ENCODE measurements at regions not wholly inside any gene's neighbourhood (a gene's known extent, or its start where the extent isn't known, plus 50 kb on each side); places are given as distances from the start of the nearest gene placed in this dataset.

DNA sequence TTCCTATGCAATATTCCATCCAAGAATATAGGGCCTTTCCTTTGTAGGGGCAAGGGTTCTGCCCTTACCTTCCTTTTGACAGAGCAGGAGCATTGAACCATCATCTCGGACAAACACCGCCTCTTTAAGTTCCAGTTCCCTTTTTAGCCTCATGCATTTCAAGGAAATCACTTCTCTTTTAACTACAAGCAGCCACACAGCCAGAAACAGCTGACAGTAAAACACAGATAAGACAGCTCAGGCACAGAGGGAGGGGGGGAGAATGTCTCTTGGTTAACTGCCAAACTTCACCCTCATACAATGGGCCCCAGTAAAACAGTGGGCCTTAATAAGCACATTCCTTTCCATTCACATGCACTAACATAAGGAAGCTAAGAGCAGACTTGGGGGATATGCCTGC, 648.3 kb downstream of the GABRG1 start:
- POLR2A ChIA-PET: no interaction called here
- no peak overlapping the region for H3K27ac ChIP-seq (ENCODE audit: control insufficient read depth, insufficient read depth)
- ATAC-seq: peak; percentile 36; the same call in 2 of the 3 replicates
- H3K27me3 ChIP-seq (replicated peaks in 1 of 2; ENCODE audit: control insufficient read depth in 2 of 2, insufficient read depth in 2 of 2, low read length in 1 of 2): no peaks in the 10 kb centered on the region
- no peak overlapping the region for H3K4me3 ChIP-seq
- intact Hi-C loops (cut with micrococcal nuclease; ENCODE audit: unreplicated experiment): no loop called here
- H3K4me2 ChIP-seq (ENCODE audit: control insufficient read depth, insufficient read depth): no peak overlapping the region
- TF ChIP-seq POLR2AphosphoS2 (IDR thresholded peaks at IDR 0.05; ENCODE audit: low read depth, low read length) (no peak), SPI1 (IDR thresholded peaks at IDR 0.05; ENCODE audit: borderline replicate concordance, insufficient read depth, low read depth, low read length) (peak; percentile 84), BACH1 (IDR thresholded peaks at IDR 0.05; ENCODE audit: borderline replicate concordance) (no peak), SKIL (IDR thresholded peaks at IDR 0.05; ENCODE audit: low read depth, poor library complexity, severe bottlenecking) (no peak), RELA (IDR thresholded peaks at IDR 0.05; ENCODE audit: borderline replicate concordance, partially characterized antibody) (no peak)
- H2AFZ ChIP-seq (ENCODE audit: control insufficient read depth, low read depth, low read length): no peak overlapping the region
- H3K36me3 ChIP-seq (ENCODE audit: control insufficient read depth in 2 of 2, insufficient read depth in 2 of 2, low read length in 1 of 2): no peaks in the 10 kb centered on the region
- FAIRE-seq: no peak
- in situ Hi-C loops (cut with MboI): no loop called here
- CTCF ChIA-PET: no interaction called here
- no peaks in the 10 kb centered on the region; the same call in 2 of the 3 replicates for H3K9me3 ChIP-seq (replicated peaks; ENCODE audit: control insufficient read depth, insufficient read depth, low read length)
- WGBS (ENCODE audit: insufficient coverage, insufficient replicate concordance, low lambda C conversion rate, missing lambda C conversion rate): 4% methylated on average over 2 of the region's 2 CpGs
- H3K79me2 ChIP-seq (ENCODE audit: control insufficient read depth, insufficient read depth, low read length): no peaks in the 10 kb centered on the region
- SMC1A ChIA-PET (ENCODE audit: uncharacterized antibody, unreplicated experiment): interaction anchor here (0.7 kb wide), 1 partner anchor 50 kb away, joined by 3 read pairs; no protein-coding TSS in a partner anchor
- H3K9ac ChIP-seq (ENCODE audit: control insufficient read depth, insufficient read depth, low read length): no peak overlapping the region
- H3K4me1 ChIP-seq (ENCODE audit: control insufficient read depth, insufficient read depth, low read length): no peaks in the 10 kb centered on the region
- DNase-seq (ENCODE audit: low read depth, low spot score): no peak
- RAD21 ChIA-PET (ENCODE audit: unreplicated experiment): no interaction called here
- no TSS peak for BruUV-seq (replicated peaks)
- H4K20me1 ChIP-seq (ENCODE audit: control insufficient read depth, insufficient read depth): no peaks in the 10 kb centered on the region

DNA sequence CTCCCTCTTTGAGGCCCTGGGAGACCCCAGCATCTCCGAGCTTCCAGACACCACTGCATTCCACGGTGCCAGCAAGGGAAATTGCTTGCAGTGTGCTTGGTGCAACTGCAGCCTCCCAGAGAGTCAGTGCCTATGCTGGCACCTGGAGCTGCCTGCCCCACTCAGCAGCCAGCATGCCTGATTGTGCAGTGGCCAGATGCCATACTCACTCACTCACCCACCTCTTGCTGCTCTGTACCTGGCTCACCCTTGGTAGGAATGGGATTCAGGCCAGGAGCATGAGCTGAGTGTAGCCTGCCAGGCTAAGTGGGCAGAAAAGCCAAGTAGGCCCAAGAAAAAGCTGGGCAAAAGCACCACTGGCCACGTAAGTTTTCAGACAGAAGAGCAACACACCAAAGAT, 651.4 kb downstream of the GABRG1 start:
- no peak overlapping the region for H3K4me2 ChIP-seq (ENCODE audit: control insufficient read depth, insufficient read depth)
- ATAC-seq (no peak), FAIRE-seq (no peak), DNase-seq (ENCODE audit: low read depth, low spot score) (no peak)
- BruUV-seq (replicated peaks): no TSS peak
- H3K4me3 ChIP-seq: no peak overlapping the region
- WGBS (ENCODE audit: insufficient coverage, insufficient replicate concordance, low lambda C conversion rate, missing lambda C conversion rate): 0% methylated on average over 3 of the region's 3 CpGs
- no peaks in the 10 kb centered on the region for H3K27me3 ChIP-seq (replicated peaks in 1 of 2; ENCODE audit: control insufficient read depth in 2 of 2, insufficient read depth in 2 of 2, low read length in 1 of 2)
- no peaks in the 10 kb centered on the region; the same call in 2 of the 3 replicates for H3K9me3 ChIP-seq (replicated peaks; ENCODE audit: control insufficient read depth, insufficient read depth, low read length)
- no peak overlapping the region for H3K27ac ChIP-seq (ENCODE audit: control insufficient read depth, insufficient read depth)
- no peaks in the 10 kb centered on the region for H4K20me1 ChIP-seq (ENCODE audit: control insufficient read depth, insufficient read depth)
- H3K4me1 ChIP-seq (ENCODE audit: control insufficient read depth, insufficient read depth, low read length): no peaks in the 10 kb centered on the region
- in situ Hi-C loops (cut with MboI): loop anchor here (25.0 kb wide), 1 partner anchor 790 kb away; no protein-coding TSS in a partner anchor
- H3K9ac ChIP-seq (ENCODE audit: control insufficient read depth, insufficient read depth, low read length): no peak overlapping the region
- ChIA-PET SMC1A (ENCODE audit: uncharacterized antibody, unreplicated experiment) (no interaction called here), POLR2A (no interaction called here), CTCF (no interaction called here), RAD21 (ENCODE audit: unreplicated experiment) (no interaction called here)
- intact Hi-C loops (cut with micrococcal nuclease; ENCODE audit: unreplicated experiment): no loop called here
- no peaks in the 10 kb centered on the region for H3K79me2 ChIP-seq (ENCODE audit: control insufficient read depth, insufficient read depth, low read length)
- H3K36me3 ChIP-seq (ENCODE audit: control insufficient read depth in 2 of 2, insufficient read depth in 2 of 2, low read length in 1 of 2): no peaks in the 10 kb centered on the region
- H2AFZ ChIP-seq (ENCODE audit: control insufficient read depth, low read depth, low read length): no peak overlapping the region
- no peak for TF ChIP-seq WRNIP1 (IDR thresholded peaks at IDR 0.05; ENCODE audit: borderline replicate concordance, low read depth, low read length)
- TF ChIP-seq YBX1 (IDR thresholded peaks at IDR 0.05): no peak
- TF ChIP-seq BMI1 (IDR thresholded peaks at IDR 0.05; ENCODE audit: borderline replicate concordance): no peak
- TF ChIP-seq CBX3 (IDR thresholded peaks at IDR 0.05; ENCODE audit: borderline replicate concordance, low read depth): no peak
- no peak for TF ChIP-seq PML (IDR thresholded peaks at IDR 0.05; ENCODE audit: low read length)
- TF ChIP-seq EP300 (IDR thresholded peaks at IDR 0.05; ENCODE audit: borderline replicate concordance in 1 of 2, control insufficient read depth in 1 of 2, low read depth in 2 of 2, low read length in 2 of 2): no peak
- no peak for TF ChIP-seq NFYA (IDR thresholded peaks at IDR 0.05; ENCODE audit: borderline replicate concordance, low read depth, low read length)
- TF ChIP-seq IKZF1 (conservative IDR thresholded peaks at IDR 0.05): no peak
- TF ChIP-seq RELA (IDR thresholded peaks at IDR 0.05; ENCODE audit: borderline replicate concordance, partially characterized antibody): no peak
- no peak for TF ChIP-seq EGR1 (IDR thresholded peaks at IDR 0.05; ENCODE audit: borderline replicate concordance in 1 of 2, low read depth in 2 of 2, low read length in 2 of 2)
- TF ChIP-seq RAD21 (IDR thresholded peaks at IDR 0.05; ENCODE audit: insufficient read depth, low read depth, low read length): no peak
- TF ChIP-seq E2F4 (IDR thresholded peaks at IDR 0.05; ENCODE audit: low read depth, low read length): no peak

Measured in GM12878 (cell line).